Testis (tissue), 2 donors: ENCODE measurements at regions not wholly inside any gene's neighbourhood (a gene's known extent, or its start where the extent isn't known, plus 50 kb on each side); places are given as distances from the start of the nearest gene placed in this dataset.

ENCODE experiments used
- DNase-seq: peaks from one replicate; pipeline ENCODE4 v3.0.0-alpha.2; 2019
- H3K27ac ChIP-seq, 2 donors: fragments of 200-600 bp; sonication (generic); one replicate each; pipeline ENCODE4 v1.5.1; 2019
- H3K27me3 ChIP-seq: fragments of 200-600 bp; sonication (generic); one replicate; pipeline ENCODE4 v1.5.1; 2019
- H3K36me3 ChIP-seq: fragments of 200-600 bp; sonication (generic); one replicate; pipeline ENCODE4 v1.5.1; 2017; ENCODE audit warnings: low read depth; ENCODE audit errors: missing control alignments
- H3K4me1 ChIP-seq: fragments of 200-600 bp; sonication (generic); one replicate; pipeline ENCODE4 v1.5.1; 2019
- H3K4me3 ChIP-seq, 2 donors: fragments of 200-600 bp; sonication (generic); one replicate each; pipeline ENCODE4 v1.5.1; 2017 to 2019
- H3K9me3 ChIP-seq: fragments of 200-600 bp; sonication (generic); one replicate; pipeline ENCODE4 v1.5.1; 2017
- POLR2A ChIP-seq: fragments of 450-650 bp; IDR thresholded peaks from one replicate; pipeline ENCODE4 v1.6.1; 2017; ENCODE audit warnings: antibody characterized with exemption, mild to moderate bottlenecking, moderate library complexity
- WGBS, 2 donors: methylation state at CpG; one replicate each; pipeline ENCODE4 v1.1.5; 2018; 5-methylcytosine and 5-hydroxymethylcytosine counted together
- intact Hi-C: fragments of 100-400 bp; cut with DNase I; formaldehyde crosslinking; loops from one replicate; pipeline ENCODE4 v1.15.1; 2023; ENCODE audit warnings: low total_unique reads
- TF ChIP-seq, protein P1 (sequence below), 3 experiments: fragments of 450-650 bp in 2 of 3; fragments of 200-600 bp in 1 of 3; sonication (generic) in 1 of 3; IDR thresholded peaks; one replicate each; pipeline ENCODE4 v1.5.1; 2016 to 2019; ENCODE audit warnings: antibody characterized with exemption in 3 of 3, mild to moderate bottlenecking in 2 of 3, moderate library complexity in 1 of 3

DNA sequence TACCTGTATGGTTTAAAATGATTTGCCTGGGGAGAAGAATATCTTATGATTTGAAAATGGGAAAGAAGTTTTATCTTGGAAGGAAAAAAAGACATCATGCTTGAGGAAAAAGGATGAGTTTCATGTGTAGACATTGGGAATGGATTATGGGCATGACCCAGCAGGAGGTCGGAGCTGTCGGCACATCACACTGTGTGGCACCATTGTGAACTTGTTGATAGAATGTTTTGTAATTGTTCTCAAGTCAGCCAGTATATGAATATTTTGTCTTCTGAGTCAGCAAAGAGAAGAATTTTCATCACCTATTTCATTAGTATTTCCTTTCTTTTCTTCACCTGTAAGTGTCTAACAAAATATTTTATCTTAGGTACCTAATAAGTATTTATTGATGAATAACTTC is 60.0 kb upstream of the HMGA2 start:
- Histone ChIP-seq H3K4me1 (no peaks in the 10 kb centered on the region), H3K27me3 (no peaks in the 10 kb centered on the region), H3K36me3 (no peaks in the 10 kb centered on the region), H3K4me3 (no peak overlapping the region), H3K9me3 (no peaks in the 10 kb centered on the region), H3K27ac (no peak overlapping the region)
- no peak for TF ChIP-seq POLR2A
- TF ChIP-seq, protein P1, sequence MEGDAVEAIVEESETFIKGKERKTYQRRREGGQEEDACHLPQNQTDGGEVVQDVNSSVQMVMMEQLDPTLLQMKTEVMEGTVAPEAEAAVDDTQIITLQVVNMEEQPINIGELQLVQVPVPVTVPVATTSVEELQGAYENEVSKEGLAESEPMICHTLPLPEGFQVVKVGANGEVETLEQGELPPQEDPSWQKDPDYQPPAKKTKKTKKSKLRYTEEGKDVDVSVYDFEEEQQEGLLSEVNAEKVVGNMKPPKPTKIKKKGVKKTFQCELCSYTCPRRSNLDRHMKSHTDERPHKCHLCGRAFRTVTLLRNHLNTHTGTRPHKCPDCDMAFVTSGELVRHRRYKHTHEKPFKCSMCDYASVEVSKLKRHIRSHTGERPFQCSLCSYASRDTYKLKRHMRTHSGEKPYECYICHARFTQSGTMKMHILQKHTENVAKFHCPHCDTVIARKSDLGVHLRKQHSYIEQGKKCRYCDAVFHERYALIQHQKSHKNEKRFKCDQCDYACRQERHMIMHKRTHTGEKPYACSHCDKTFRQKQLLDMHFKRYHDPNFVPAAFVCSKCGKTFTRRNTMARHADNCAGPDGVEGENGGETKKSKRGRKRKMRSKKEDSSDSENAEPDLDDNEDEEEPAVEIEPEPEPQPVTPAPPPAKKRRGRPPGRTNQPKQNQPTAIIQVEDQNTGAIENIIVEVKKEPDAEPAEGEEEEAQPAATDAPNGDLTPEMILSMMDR (IDR thresholded peaks at IDR 0.05), result no peak
- intact Hi-C loops, result no loop called here
- WGBS, 2 donors, result 95 to 96% methylated on average over 2 of the region's 2 CpGs
- no peak for DNase-seq

DNA sequence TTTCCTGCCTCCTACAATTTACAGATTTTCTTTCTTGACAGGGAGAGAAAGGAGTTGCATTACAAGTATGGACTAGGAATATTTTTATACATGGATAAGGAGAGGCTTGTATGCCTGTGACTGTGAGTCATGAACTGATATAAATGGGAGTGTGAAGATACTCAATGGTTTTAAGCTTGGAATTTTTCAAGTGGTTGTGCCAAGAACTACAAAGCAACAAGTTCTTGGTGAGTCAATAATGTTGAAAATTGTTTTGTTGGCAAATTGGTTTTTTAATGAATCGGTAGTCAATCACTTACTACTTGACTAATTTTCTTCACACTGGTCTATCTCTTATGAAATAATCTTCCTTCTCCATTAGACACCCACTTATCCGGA is 58.9 kb upstream of the HMGA2 start:
- Histone ChIP-seq H3K27ac (no peak overlapping the region), H3K36me3 (no peaks in the 10 kb centered on the region), H3K4me1 (no peaks in the 10 kb centered on the region), H3K9me3 (no peaks in the 10 kb centered on the region), H3K4me3 (no peak overlapping the region), H3K27me3 (no peaks in the 10 kb centered on the region)
- TF ChIP-seq, protein P1 (IDR thresholded peaks at IDR 0.05), result no peak
- TF ChIP-seq POLR2A, result no peak
- DNase-seq, result no peak
- whole genome bisulfite sequencing, 2 donors, result 83 to 93% methylated on average over 2 of the region's 2 CpGs
- intact Hi-C loops, result no loop called here

DNA sequence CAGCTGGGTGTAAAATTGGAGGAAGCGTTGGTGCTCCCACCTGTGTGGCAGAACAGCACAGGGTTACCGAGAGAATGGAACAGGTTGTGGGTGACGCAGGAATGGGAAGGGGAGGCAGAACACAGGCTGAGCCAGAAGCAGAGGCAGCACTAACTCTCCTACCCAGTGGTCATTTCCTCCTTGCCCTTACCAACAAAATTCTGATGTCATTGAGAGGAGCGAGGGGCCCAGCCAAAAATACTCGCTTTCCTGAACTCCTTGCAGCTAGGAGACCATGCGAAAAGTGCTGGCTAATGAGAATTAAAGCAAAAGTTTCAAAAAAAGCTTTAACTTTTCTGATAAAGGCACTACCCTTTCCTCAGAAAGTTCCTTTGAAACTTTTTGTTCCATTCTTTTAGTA is 54.4 kb upstream of the HMGA2 start:
- Histone ChIP-seq H3K4me3 (no peak overlapping the region), H3K27ac (no peak overlapping the region), H3K9me3 (no peaks in the 10 kb centered on the region), H3K27me3 (no peaks in the 10 kb centered on the region), H3K4me1 (no peaks in the 10 kb centered on the region), H3K36me3 (no peaks in the 10 kb centered on the region)
- TF ChIP-seq, protein P1 (IDR thresholded peaks at IDR 0.05), result no peak
- TF ChIP-seq POLR2A, result no peak
- intact Hi-C loops, result no loop called here
- DNase-seq, result no peak
- WGBS, 2 donors, result 85 to 90% methylated on average over 6 of the region's 6 CpGs
